ENCODE measurements at regions not wholly inside any gene's neighbourhood (a gene's known extent, or its start where the extent isn't known, plus 50 kb on each side); places are given as distances from the start of the nearest gene placed in this dataset.

- DNase-seq = no peak
Measured at GRCh38 chr7:16084875-16085274, 336.5 kb downstream of the CRPPA start.

GRCh38 chr7:16084370-16084769 is 337.0 kb downstream of the CRPPA start:
- no peak for DNase-seq

- DNase-seq = peak; percentile 43
Measured at GRCh38 chr7:16083931-16084330, 337.4 kb downstream of the CRPPA start.

GRCh38 chr7:16080131-16080530 is 341.2 kb downstream of the CRPPA start:
- no peak for DNase-seq

GRCh38 chr7:16079723-16080122 is 341.6 kb downstream of the CRPPA start:
- DNase-seq = no peak

- DNase-seq = peak; percentile 68
Measured at GRCh38 chr7:16078076-16078952, 343.0 kb downstream of the CRPPA start.

- DNase-seq = peak; percentile 73
Measured at GRCh38 chr7:16071246-16071857, 350.0 kb downstream of the CRPPA start.

GRCh38 chr7:16070806-16071205 is 350.5 kb downstream of the CRPPA start:
- DNase-seq = no peak

GRCh38 chr7:16069998-16070397 is 351.3 kb downstream of the CRPPA start:
- DNase-seq = no peak

GRCh38 chr7:16068183-16068582 is 353.2 kb downstream of the CRPPA start:
- DNase-seq = no peak

- DNase-seq = no peak
Measured at GRCh38 chr7:16067711-16068110, 353.6 kb downstream of the CRPPA start.

GRCh38 chr7:16066805-16067459 is 354.4 kb downstream of the CRPPA start:
- no peak for DNase-seq

- no peak for DNase-seq
Measured at GRCh38 chr7:16065939-16066338, 355.4 kb downstream of the CRPPA start.

- DNase-seq = peak; percentile 82
Measured at GRCh38 chr7:16063716-16064675, 357.3 kb downstream of the CRPPA start.

- peak; percentile 28 for DNase-seq
Measured at GRCh38 chr7:16063221-16063620, 358.1 kb downstream of the CRPPA start.

GRCh38 chr7:16062269-16062668 is 359.1 kb downstream of the CRPPA start:
- DNase-seq = peak; percentile 60

- DNase-seq = no peak
Measured at GRCh38 chr7:16061630-16062029, 359.7 kb downstream of the CRPPA start.

- DNase-seq = no peak
Measured at GRCh38 chr7:16061011-16061410, 360.3 kb downstream of the CRPPA start.

- peak; percentile 22 for DNase-seq
Measured at GRCh38 chr7:16060502-16060901, 360.8 kb downstream of the CRPPA start.

- DNase-seq = no peak
Measured at GRCh38 chr7:16055263-16055976, 365.9 kb downstream of the CRPPA start.

- peak; percentile 77 for DNase-seq
Measured at GRCh38 chr7:16051561-16052255, 365.2 kb upstream of the MEOX2 start.

Measured in fibroblast of upper back skin (primary cell).